ENCODE measurements at regions not wholly inside any gene's neighbourhood (a gene's known extent, or its start where the extent isn't known, plus 50 kb on each side); places are given as distances from the start of the nearest gene placed in this dataset.

GRCh38 chr9:1954238-1954637 is 60.9 kb upstream of the SMARCA2 start:
- H3K36me3 ChIP-seq: no peaks in the 10 kb centered on the region
- no peak for TF ChIP-seq CTCF (IDR thresholded peaks at IDR 0.05)
- no peak overlapping the region for H3K27ac ChIP-seq
- H3K27me3 ChIP-seq: no peaks in the 10 kb centered on the region
- 64 to 78% methylated on average over 2 of the region's 2 CpGs for WGBS, 2 donors
- no peaks in the 10 kb centered on the region for H3K9me3 ChIP-seq
- H3K4me1 ChIP-seq: no peaks in the 10 kb centered on the region
- no peak for ATAC-seq
- H3K4me3 ChIP-seq: no peak overlapping the region
- FAIRE-seq: no peak
- intact Hi-C loops (cut with DNase I): no loop called here
- DNase-seq: no peak

GRCh38 chr9:1956958-1957357 is 58.2 kb upstream of the SMARCA2 start:
- DNase-seq (no peak), ATAC-seq (no peak), FAIRE-seq (no peak)
- Histone ChIP-seq H3K4me1 (no peaks in the 10 kb centered on the region), H3K9me3 (no peaks in the 10 kb centered on the region), H3K27ac (no peak overlapping the region), H3K27me3 (no peaks in the 10 kb centered on the region), H3K36me3 (no peaks in the 10 kb centered on the region), H3K4me3 (no peak overlapping the region)
- intact Hi-C loops (cut with DNase I): no loop called here
- 49 to 56% methylated on average over 1 of the region's 1 CpG for WGBS, 2 donors
- TF ChIP-seq CTCF (IDR thresholded peaks at IDR 0.05): no peak

- FAIRE-seq (no peak), DNase-seq (no peak), ATAC-seq (no peak)
- H3K27ac ChIP-seq: no peak overlapping the region
- no peak for TF ChIP-seq CTCF (IDR thresholded peaks at IDR 0.05)
- H3K27me3 ChIP-seq: no peaks in the 10 kb centered on the region
- intact Hi-C loops (cut with DNase I): no loop called here
- H3K4me1 ChIP-seq: no peaks in the 10 kb centered on the region
- 96 to 97% methylated on average over 2 of the region's 2 CpGs for WGBS, 2 donors
- no peaks in the 10 kb centered on the region for H3K36me3 ChIP-seq
- no peaks in the 10 kb centered on the region for H3K9me3 ChIP-seq
- no peak overlapping the region for H3K4me3 ChIP-seq
Measured at GRCh38 chr9:1957856-1958255, 57.3 kb upstream of the SMARCA2 start.

GRCh38 chr9:1959371-1959770 is 55.8 kb upstream of the SMARCA2 start:
- 77 to 96% methylated on average over 1 of the region's 1 CpG for WGBS, 2 donors
- intact Hi-C loops (cut with DNase I): no loop called here
- no peaks in the 10 kb centered on the region for H3K9me3 ChIP-seq
- no peak for TF ChIP-seq CTCF (IDR thresholded peaks at IDR 0.05)
- FAIRE-seq (no peak), ATAC-seq (no peak), DNase-seq (no peak)
- H3K27ac ChIP-seq: no peak overlapping the region
- no peaks in the 10 kb centered on the region for H3K4me1 ChIP-seq
- no peak overlapping the region for H3K4me3 ChIP-seq
- no peaks in the 10 kb centered on the region for H3K27me3 ChIP-seq
- H3K36me3 ChIP-seq: no peaks in the 10 kb centered on the region

GRCh38 chr9:1960342-1961042 is 54.7 kb upstream of the SMARCA2 start:
- no peak overlapping the region for H3K27ac ChIP-seq
- H3K4me3 ChIP-seq: no peak overlapping the region
- no peaks in the 10 kb centered on the region for H3K36me3 ChIP-seq
- intact Hi-C loops (cut with DNase I): no loop called here
- DNase-seq (no peak), FAIRE-seq (no peak), ATAC-seq (no peak)
- no peaks in the 10 kb centered on the region for H3K4me1 ChIP-seq
- no peaks in the 10 kb centered on the region for H3K9me3 ChIP-seq
- no peak for TF ChIP-seq CTCF (IDR thresholded peaks at IDR 0.05)
- 61 to 75% methylated on average over 6 of the region's 6 CpGs for WGBS, 2 donors
- no peaks in the 10 kb centered on the region for H3K27me3 ChIP-seq

Measured in pancreas (tissue), 10 donors.